HEK293 (cell line): ENCODE measurements at regions not wholly inside any gene's neighbourhood (a gene's known extent, or its start where the extent isn't known, plus 50 kb on each side); places are given as distances from the start of the nearest gene placed in this dataset.

Experiments used
- PBX3 ChIP-seq: sonication (generic); formaldehyde crosslinking; IDR thresholded peaks from 2 replicates; pipeline ENCODE4 v1.8.1; 2022; ENCODE audit warnings: mild to moderate bottlenecking, moderate library complexity, missing genetic modification reagents
- SP2 ChIP-seq: fragments of 450-650 bp; formaldehyde crosslinking; IDR thresholded peaks from 2 replicates; pipeline ENCODE4 v1.5.1; 2016; ENCODE audit warnings: missing biosample characterization, missing genetic modification characterization
- ZNF423 ChIP-seq: fragments of 450-650 bp; formaldehyde crosslinking; IDR thresholded peaks from 2 replicates; pipeline ENCODE4 v1.5.1; 2016; ENCODE audit warnings: missing biosample characterization, missing genetic modification characterization
- ZNF623 ChIP-seq: fragments of 450-650 bp; formaldehyde crosslinking; IDR thresholded peaks from 2 replicates; pipeline ENCODE4 v1.5.1; 2016; ENCODE audit warnings: missing biosample characterization, missing genetic modification characterization
- TF ChIP-seq, protein P1 (sequence below): fragments of 450-650 bp; formaldehyde crosslinking; IDR thresholded peaks from 2 replicates; pipeline ENCODE4 v1.5.1; 2017; ENCODE audit warnings: missing biosample characterization, mild to moderate bottlenecking, missing genetic modification characterization, moderate library complexity

GRCh38 chr17:15145621-15146020, 119.5 kb downstream of the PMP22 start:
- TF ChIP-seq ZNF423 (tag by site-specific recombination) (no peak), SP2 (tag by site-specific recombination) (no peak), ZNF623 (tag by site-specific recombination) (no peak), PBX3 (CRISPR knock-in tag) (no peak)
- TF ChIP-seq, protein P1, sequence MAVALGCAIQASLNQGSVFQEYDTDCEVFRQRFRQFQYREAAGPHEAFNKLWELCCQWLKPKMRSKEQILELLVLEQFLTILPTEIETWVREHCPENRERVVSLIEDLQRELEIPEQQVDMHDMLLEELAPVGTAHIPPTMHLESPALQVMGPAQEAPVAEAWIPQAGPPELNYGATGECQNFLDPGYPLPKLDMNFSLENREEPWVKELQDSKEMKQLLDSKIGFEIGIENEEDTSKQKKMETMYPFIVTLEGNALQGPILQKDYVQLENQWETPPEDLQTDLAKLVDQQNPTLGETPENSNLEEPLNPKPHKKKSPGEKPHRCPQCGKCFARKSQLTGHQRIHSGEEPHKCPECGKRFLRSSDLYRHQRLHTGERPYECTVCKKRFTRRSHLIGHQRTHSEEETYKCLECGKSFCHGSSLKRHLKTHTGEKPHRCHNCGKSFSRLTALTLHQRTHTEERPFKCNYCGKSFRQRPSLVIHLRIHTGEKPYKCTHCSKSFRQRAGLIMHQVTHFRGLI (tag by site-specific recombination): no peak
